HepG2 (cell line): ENCODE measurements at regions not wholly inside any gene's neighbourhood (a gene's known extent, or its start where the extent isn't known, plus 50 kb on each side); places are given as distances from the start of the nearest gene placed in this dataset.

Experiments used
- ATAC-seq: fragments of 200-7000 bp; cut with Tn5 transposase; 3 replicates; pipeline ENCODE4 v1.9.1; 2020; ENCODE audit warnings: mild to moderate bottlenecking, moderate library complexity
- BruUV-seq: library from RNA; stranded (reverse); fragments of 400-500 nt; replicated peaks from 2 replicates; lab custom pipeline; 2021; lab: Mats Ljungman, UMichigan
- CTCF ChIA-PET: fragments of 300-600 bp; formaldehyde crosslinking; extraction: SDS; loops from one replicate; lab custom pipeline; 2021; ENCODE audit warnings: low total read pairs, inconsistent platforms, low intra/inter-chr PET ratio; lab: Yijun Ruan, JAX
- POLR2A ChIA-PET: fragments of 350-600 bp; sonication (Branson Sonifier 250); formaldehyde crosslinking; loops from one replicate; lab custom pipeline; 2020; ENCODE audit warnings: antibody characterized with exemption, inconsistent platforms; lab: Yijun Ruan, JAX
- DNase-seq: peaks from one replicate; pipeline ENCODE4 v3.0.0-alpha.2; 2015; ENCODE audit warnings: low spot score
- FAIRE-seq: peaks from 3 replicates; lab custom pipeline; 2011; peaks lifted over from hg19 to GRCh38; lab: Jason Lieb, UNC
- H2AFZ ChIP-seq: one replicate; pipeline ENCODE4 v1.6.1; 2011; ENCODE audit warnings: low read length, inconsistent platforms
- H3K27ac ChIP-seq: fragments of 300-600 bp; 3 replicates; pipeline ENCODE4 v1.8.0; 2011; ENCODE audit warnings: mixed run types, mild to moderate bottlenecking, mixed read lengths, low read length, inconsistent platforms; ENCODE audit not compliant: insufficient read depth; ENCODE audit errors: extremely low read length
- H3K27me3 ChIP-seq, 2 experiments: fragments of 200-600 bp in 1 of 2; 2 replicates in 1 of 2; 3 replicates in 1 of 2; pipeline versions ENCODE4 v1.6.0 to v1.8.0; 2011; ENCODE audit warnings: low read length in 2 of 2, mild to moderate bottlenecking in 2 of 2, moderate library complexity in 2 of 2, inconsistent platforms in 1 of 2; ENCODE audit not compliant: insufficient read depth in 2 of 2, control insufficient read depth in 1 of 2
- H3K36me3 ChIP-seq, 2 experiments: fragments of 200-600 bp in 1 of 2; replicated peaks in 1 of 2; 2 replicates in 1 of 2; 3 replicates in 1 of 2; pipeline versions ENCODE4 v1.5.1 to v1.8.0; 2011; ENCODE audit warnings: low read length in 2 of 2, inconsistent platforms in 1 of 2; ENCODE audit not compliant: insufficient read depth in 2 of 2, control insufficient read depth in 1 of 2
- H3K4me1 ChIP-seq: 2 replicates; pipeline ENCODE4 v1.5.1; 2012; ENCODE audit warnings: low read length, inconsistent platforms; ENCODE audit not compliant: insufficient read depth
- H3K4me2 ChIP-seq: 2 replicates; pipeline ENCODE4 v1.6.0; 2011; ENCODE audit warnings: low read depth, low read length, inconsistent platforms
- H3K4me3 ChIP-seq, 3 experiments: fragments of 200-600 bp in 1 of 3; sonication (generic), shearing (Covaris generic) in 1 of 3; replicated peaks in 1 of 3; 2 replicates each; pipeline ENCODE4 v1.5.1; 2011 to 2016; ENCODE audit warnings: low read length in 3 of 3, inconsistent platforms in 2 of 3, low read depth in 2 of 3, mild to moderate bottlenecking in 2 of 3, control low read depth in 1 of 3, mixed read lengths in 1 of 3; ENCODE audit not compliant: insufficient read depth in 1 of 3
- H3K79me2 ChIP-seq: one replicate; pipeline ENCODE4 v1.6.1; 2011; ENCODE audit warnings: low read length, inconsistent platforms; ENCODE audit not compliant: insufficient read depth
- H3K9ac ChIP-seq: 2 replicates; pipeline ENCODE4 v1.6.0; 2011; ENCODE audit warnings: mild to moderate bottlenecking, low read depth, low read length, inconsistent platforms; ENCODE audit not compliant: insufficient read depth
- H3K9me3 ChIP-seq: 2 replicates; pipeline ENCODE4 v1.5.1; 2012; ENCODE audit warnings: mild to moderate bottlenecking, low read length
- H4K20me1 ChIP-seq: 2 replicates; pipeline ENCODE4 v1.6.0; 2011; ENCODE audit warnings: inconsistent platforms, mild to moderate bottlenecking, low read length, moderate library complexity; ENCODE audit not compliant: insufficient read depth
- ATF4 ChIP-seq, 2 experiments: fragments of 450-650 bp in 1 of 2; sonication (generic) in 1 of 2; formaldehyde crosslinking; IDR thresholded peaks; 2 replicates each; pipeline versions ENCODE4 v1.5.0 to v1.8.0; 2020 to 2022; ENCODE audit warnings: mild to moderate bottlenecking in 1 of 2, missing genetic modification reagents in 1 of 2
- EEA1 ChIP-seq: sonication (generic); formaldehyde crosslinking; IDR thresholded peaks from 2 replicates; pipeline ENCODE4 v1.5.1; 2020; ENCODE audit warnings: mild to moderate bottlenecking, missing genetic modification reagents, borderline replicate concordance
- KMT2B ChIP-seq: IDR thresholded peaks from 2 replicates; pipeline ENCODE4 v1.6.1; 2016; ENCODE audit warnings: missing genetic modification reagents, missing compliant biosample characterization
- NPAS2 ChIP-seq: sonication (generic); formaldehyde crosslinking; IDR thresholded peaks from 2 replicates; pipeline ENCODE4 v1.8.0; 2022; ENCODE audit warnings: mild to moderate bottlenecking, missing genetic modification reagents, borderline replicate concordance
- NR2C2 ChIP-seq: sonication (generic); formaldehyde crosslinking; IDR thresholded peaks from 2 replicates; pipeline ENCODE4 v1.4.0; 2020; ENCODE audit warnings: missing genetic modification reagents, mild to moderate bottlenecking, moderate library complexity, borderline replicate concordance
- RNF219 ChIP-seq: sonication (generic); formaldehyde crosslinking; IDR thresholded peaks from 2 replicates; pipeline ENCODE4 v1.5.0; 2020; ENCODE audit warnings: mild to moderate bottlenecking, missing genetic modification reagents
- SKI ChIP-seq: fragments of 450-650 bp; IDR thresholded peaks from one replicate; pipeline ENCODE4 v1.6.1; 2018; ENCODE audit warnings: mild to moderate bottlenecking; ENCODE audit not compliant: partially characterized antibody
- SRY ChIP-seq: sonication (generic); formaldehyde crosslinking; IDR thresholded peaks from 2 replicates; pipeline ENCODE4 v1.8.0; 2022; ENCODE audit warnings: mild to moderate bottlenecking, missing genetic modification reagents
- ZBTB44 ChIP-seq: sonication (generic); formaldehyde crosslinking; IDR thresholded peaks from 2 replicates; pipeline ENCODE4 v1.4.0; 2020; ENCODE audit warnings: missing genetic modification reagents
- ZFAT ChIP-seq: sonication (generic); formaldehyde crosslinking; conservative IDR thresholded peaks from 2 replicates; pipeline ENCODE4 v1.8.1; 2023; ENCODE audit warnings: missing genetic modification reagents, inconsistent platforms
- ZFP62 ChIP-seq: sonication (generic); formaldehyde crosslinking; IDR thresholded peaks from 2 replicates; pipeline ENCODE4 v1.4.0; 2020; ENCODE audit warnings: missing genetic modification reagents
- ZFYVE20 ChIP-seq: sonication (generic); formaldehyde crosslinking; IDR thresholded peaks from 2 replicates; pipeline ENCODE4 v1.8.0; 2023; ENCODE audit warnings: low read depth, mild to moderate bottlenecking, moderate library complexity, missing genetic modification reagents, borderline replicate concordance
- ZNF235 ChIP-seq: sonication (generic); formaldehyde crosslinking; IDR thresholded peaks from 2 replicates; pipeline ENCODE4 v1.8.1; 2023; ENCODE audit warnings: mild to moderate bottlenecking, missing genetic modification reagents, borderline replicate concordance
- ZNF556 ChIP-seq: sonication (generic); formaldehyde crosslinking; IDR thresholded peaks from 2 replicates; pipeline ENCODE4 v1.4.0; 2020; ENCODE audit warnings: mild to moderate bottlenecking, missing genetic modification reagents, borderline replicate concordance
- ZNF605 ChIP-seq: sonication (generic); formaldehyde crosslinking; IDR thresholded peaks from 2 replicates; pipeline ENCODE4 v1.8.0; 2022; ENCODE audit warnings: mild to moderate bottlenecking, missing genetic modification reagents
- ZNF776 ChIP-seq: sonication (generic); formaldehyde crosslinking; IDR thresholded peaks from 2 replicates; pipeline ENCODE4 v1.4.0; 2020; ENCODE audit warnings: mild to moderate bottlenecking, missing genetic modification reagents
- ZNF780A ChIP-seq: sonication (generic); formaldehyde crosslinking; IDR thresholded peaks from 2 replicates; pipeline ENCODE4 v1.8.0; 2022; ENCODE audit warnings: mild to moderate bottlenecking, missing genetic modification reagents, moderate library complexity
- ZSCAN21 ChIP-seq: sonication (generic); formaldehyde crosslinking; IDR thresholded peaks from 2 replicates; pipeline ENCODE4 v1.8.0; 2022; ENCODE audit warnings: mild to moderate bottlenecking, missing genetic modification reagents, moderate library complexity, borderline replicate concordance
- WGBS: methylation state at CpG from one replicate; pipeline ENCODE4 v1.1.6; 2017; ENCODE audit warnings: low lambda C conversion rate; 5-methylcytosine and 5-hydroxymethylcytosine counted together
- in situ Hi-C: cut with HindIII; loops from 2 replicates; pipeline ENCODE4 v1.10.0; 2017; ENCODE audit warnings: low pct_unique_long_range_greater_than_20kb; ENCODE audit not compliant: extremely low pct_ligation_motif_present
- intact Hi-C: fragments of 100-400 bp; cut with micrococcal nuclease; formaldehyde crosslinking; loops from one replicate; pipeline ENCODE4 v1.10.0; 2022; ENCODE audit not compliant: unreplicated experiment
- TF ChIP-seq, protein P1 (sequence below): sonication (generic); formaldehyde crosslinking; IDR thresholded peaks from 2 replicates; pipeline ENCODE4 v1.4.0; 2020; ENCODE audit warnings: mild to moderate bottlenecking, missing genetic modification reagents

GRCh38 chr5:57979671-57980070, 480.2 kb downstream of the PLK2 start:
- POLR2A ChIA-PET, result no interaction called here
- Histone ChIP-seq H3K4me3 (no peak overlapping the region), H3K9me3 (no peaks in the 10 kb centered on the region), H3K79me2 (no peaks in the 10 kb centered on the region), H4K20me1 (no peaks in the 10 kb centered on the region), H3K4me2 (no peak overlapping the region), H3K36me3 (no peaks in the 10 kb centered on the region), H3K27ac (no peak overlapping the region), H3K27me3 (no peaks in the 10 kb centered on the region), H3K4me1 (no peaks in the 10 kb centered on the region), H2AFZ (no peak overlapping the region), H3K9ac (no peak overlapping the region)
- FAIRE-seq (no peak), ATAC-seq (no peak), DNase-seq (no peak)
- no peak for TF ChIP-seq ZFP62 (CRISPR knock-in tag)
- no peak for TF ChIP-seq ZNF235 (CRISPR knock-in tag)
- TF ChIP-seq ZNF776, result no peak
- TF ChIP-seq ZNF556, result no peak
- TF ChIP-seq RNF219 (CRISPR knock-in tag), result no peak
- TF ChIP-seq ZNF780A, result no peak
- no peak for TF ChIP-seq SRY (CRISPR knock-in tag)
- TF ChIP-seq, protein P1, sequence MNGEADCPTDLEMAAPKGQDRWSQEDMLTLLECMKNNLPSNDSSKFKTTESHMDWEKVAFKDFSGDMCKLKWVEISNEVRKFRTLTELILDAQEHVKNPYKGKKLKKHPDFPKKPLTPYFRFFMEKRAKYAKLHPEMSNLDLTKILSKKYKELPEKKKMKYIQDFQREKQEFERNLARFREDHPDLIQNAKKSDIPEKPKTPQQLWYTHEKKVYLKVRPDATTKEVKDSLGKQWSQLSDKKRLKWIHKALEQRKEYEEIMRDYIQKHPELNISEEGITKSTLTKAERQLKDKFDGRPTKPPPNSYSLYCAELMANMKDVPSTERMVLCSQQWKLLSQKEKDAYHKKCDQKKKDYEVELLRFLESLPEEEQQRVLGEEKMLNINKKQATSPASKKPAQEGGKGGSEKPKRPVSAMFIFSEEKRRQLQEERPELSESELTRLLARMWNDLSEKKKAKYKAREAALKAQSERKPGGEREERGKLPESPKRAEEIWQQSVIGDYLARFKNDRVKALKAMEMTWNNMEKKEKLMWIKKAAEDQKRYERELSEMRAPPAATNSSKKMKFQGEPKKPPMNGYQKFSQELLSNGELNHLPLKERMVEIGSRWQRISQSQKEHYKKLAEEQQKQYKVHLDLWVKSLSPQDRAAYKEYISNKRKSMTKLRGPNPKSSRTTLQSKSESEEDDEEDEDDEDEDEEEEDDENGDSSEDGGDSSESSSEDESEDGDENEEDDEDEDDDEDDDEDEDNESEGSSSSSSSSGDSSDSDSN (CRISPR knock-in tag), result no peak
- no peak for TF ChIP-seq SKI
- no peak for TF ChIP-seq ZSCAN21
- no peak for TF ChIP-seq ZFAT
- TF ChIP-seq NPAS2 (CRISPR knock-in tag), result no peak
- no peak for TF ChIP-seq NR2C2 (CRISPR knock-in tag)
- no peak for TF ChIP-seq ZNF605 (CRISPR knock-in tag)
- TF ChIP-seq ATF4 (CRISPR knock-in tag; IDR thresholded peaks at IDR 0.05), result no peak
- no peak for TF ChIP-seq ZBTB44 (CRISPR knock-in tag)
- no peak for TF ChIP-seq EEA1 (CRISPR knock-in tag)
- TF ChIP-seq ZFYVE20 (CRISPR knock-in tag), result no peak
- TF ChIP-seq KMT2B (CRISPR knock-in tag), result no peak
- intact Hi-C loops (no loop called here), in situ Hi-C loops (no loop called here)
- no TSS peak for BruUV-seq
- CTCF ChIA-PET, result no interaction called here
- 17% methylated on average over 3 of the region's 3 CpGs for WGBS
